GM13977 (cell line): ENCODE measurements at regions not wholly inside any gene's neighbourhood (a gene's known extent, or its start where the extent isn't known, plus 50 kb on each side); places are given as distances from the start of the nearest gene placed in this dataset.

Experiments
- DNase-seq: peaks from one replicate; pipeline ENCODE4 v3.0.0; 2012; ENCODE audit warnings: low spot score
- in situ Hi-C: fragments of 300-500 bp; cut with MboI; formaldehyde crosslinking; loops from one replicate; pipeline ENCODE4 v1.12.0; 2022; ENCODE audit warnings: low sequenced_read_pairs, low pct_unique_long_range_greater_than_20kb, mixed read lengths, inconsistent platforms; ENCODE audit not compliant: unreplicated experiment
- TF ChIP-seq, protein P1 (sequence below): IDR thresholded peaks from 2 replicates; pipeline ENCODE4 v1.5.1; 2012; ENCODE audit warnings: mild to moderate bottlenecking, control low read depth; ENCODE audit not compliant: insufficient read depth; ENCODE audit errors: extremely low read depth, missing control alignments

DNA sequence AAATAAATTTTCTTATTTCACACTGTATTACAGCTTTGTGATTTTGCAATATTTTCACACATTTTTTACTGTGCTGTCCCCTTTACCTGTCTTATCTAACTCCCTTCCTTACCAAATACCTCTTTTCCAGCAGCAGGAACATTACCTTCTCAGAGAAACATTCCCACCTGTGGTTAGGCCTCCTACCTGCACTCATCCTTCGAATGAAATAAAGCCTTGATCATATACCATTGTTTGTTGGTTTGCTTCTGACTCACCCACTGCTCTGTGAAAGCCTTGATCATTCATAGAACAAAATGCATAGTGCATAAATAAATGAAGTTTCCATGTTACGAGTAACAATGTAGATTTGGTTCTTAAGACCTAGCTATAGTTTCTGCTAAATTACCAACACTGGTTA lies 256.3 kb downstream of the ARL4A start:
- in situ Hi-C loops = no loop called here
- TF ChIP-seq, protein P1, sequence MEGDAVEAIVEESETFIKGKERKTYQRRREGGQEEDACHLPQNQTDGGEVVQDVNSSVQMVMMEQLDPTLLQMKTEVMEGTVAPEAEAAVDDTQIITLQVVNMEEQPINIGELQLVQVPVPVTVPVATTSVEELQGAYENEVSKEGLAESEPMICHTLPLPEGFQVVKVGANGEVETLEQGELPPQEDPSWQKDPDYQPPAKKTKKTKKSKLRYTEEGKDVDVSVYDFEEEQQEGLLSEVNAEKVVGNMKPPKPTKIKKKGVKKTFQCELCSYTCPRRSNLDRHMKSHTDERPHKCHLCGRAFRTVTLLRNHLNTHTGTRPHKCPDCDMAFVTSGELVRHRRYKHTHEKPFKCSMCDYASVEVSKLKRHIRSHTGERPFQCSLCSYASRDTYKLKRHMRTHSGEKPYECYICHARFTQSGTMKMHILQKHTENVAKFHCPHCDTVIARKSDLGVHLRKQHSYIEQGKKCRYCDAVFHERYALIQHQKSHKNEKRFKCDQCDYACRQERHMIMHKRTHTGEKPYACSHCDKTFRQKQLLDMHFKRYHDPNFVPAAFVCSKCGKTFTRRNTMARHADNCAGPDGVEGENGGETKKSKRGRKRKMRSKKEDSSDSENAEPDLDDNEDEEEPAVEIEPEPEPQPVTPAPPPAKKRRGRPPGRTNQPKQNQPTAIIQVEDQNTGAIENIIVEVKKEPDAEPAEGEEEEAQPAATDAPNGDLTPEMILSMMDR = no peak
- DNase-seq = no peak

DNA sequence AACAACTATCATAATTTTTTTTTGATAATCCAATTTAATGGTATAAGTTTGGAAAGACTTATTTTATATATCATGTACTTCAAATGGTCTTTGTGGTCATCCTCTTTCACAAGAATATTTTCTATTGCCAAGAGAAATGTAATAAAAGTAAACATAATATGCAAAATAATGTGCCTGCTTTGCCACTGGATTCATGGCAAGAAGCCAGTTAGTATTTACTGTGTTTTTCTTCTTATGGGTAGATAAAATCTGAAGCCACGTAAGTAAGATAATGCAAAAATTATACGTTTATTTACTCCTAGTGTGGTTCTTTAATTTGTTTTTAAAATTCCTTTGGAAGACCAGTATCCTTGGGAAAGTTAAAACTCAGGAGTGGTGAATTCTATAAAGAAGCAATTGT lies 258.5 kb downstream of the ARL4A start:
- in situ Hi-C loops = no loop called here

DNA sequence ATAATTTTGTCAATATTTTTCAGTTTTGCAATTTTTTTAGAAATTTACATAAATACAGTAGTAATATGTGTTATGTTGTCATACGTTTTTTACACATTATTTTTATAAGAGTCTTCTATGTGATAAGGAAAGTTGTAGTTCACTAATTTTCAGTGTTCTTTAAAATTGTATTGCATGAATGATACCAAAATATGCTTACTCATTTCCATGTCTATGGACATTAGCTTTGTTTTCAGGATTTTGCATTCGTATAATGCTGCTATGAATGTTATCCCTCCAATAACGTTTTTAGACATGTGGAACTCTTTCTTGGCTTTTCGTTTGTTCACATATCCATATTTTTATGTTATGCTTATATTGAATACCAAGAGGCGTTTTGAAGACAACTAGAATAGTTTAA lies 260.0 kb downstream of the ARL4A start:
- in situ Hi-C loops = no loop called here
- no peak for DNase-seq
- TF ChIP-seq, protein P1 = no peak

More for the DNA sequence above, 258.5 kb downstream of the ARL4A start:
- DNase-seq = no peak
- TF ChIP-seq, protein P1 = no peak

DNA sequence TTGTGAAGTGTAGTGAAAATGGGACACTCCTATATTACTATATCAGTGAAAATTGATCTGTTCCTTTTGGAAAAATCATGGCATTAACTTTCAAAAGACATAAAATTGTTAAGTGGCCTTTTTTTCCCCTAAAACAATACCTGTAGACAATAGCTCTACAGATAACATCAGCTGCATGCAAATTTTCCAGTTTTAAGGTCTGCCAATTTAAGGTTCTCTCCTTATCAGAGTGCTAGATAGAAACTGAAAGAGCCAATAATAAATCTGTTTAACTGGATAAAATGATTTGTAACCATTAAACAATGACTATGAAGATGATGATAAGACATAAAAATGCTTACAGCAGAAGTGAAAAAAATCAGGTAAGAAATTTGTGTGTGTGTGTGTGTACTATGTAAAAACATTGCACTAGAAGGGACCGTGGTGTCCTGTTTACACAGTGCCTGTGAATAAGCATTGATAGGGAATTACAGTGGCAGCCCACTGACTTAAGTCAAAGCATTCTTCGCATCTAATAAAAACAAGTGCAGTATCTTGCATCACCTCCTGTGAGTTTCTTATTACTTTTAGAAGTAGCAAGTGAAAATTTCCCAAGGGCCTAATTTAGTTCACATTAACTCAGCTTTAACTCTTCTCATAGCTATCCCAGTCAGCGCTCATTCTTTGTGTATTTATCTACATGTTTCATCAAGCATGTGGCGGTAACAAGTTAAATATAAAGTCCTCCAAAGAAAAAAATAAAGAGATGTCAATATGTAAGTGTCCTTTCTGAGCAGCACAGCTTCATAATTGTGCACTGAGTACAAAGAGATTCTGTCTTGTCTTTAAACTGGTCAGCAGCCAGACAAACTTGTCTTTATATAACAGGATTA lies 261.9 kb downstream of the ARL4A start:
- TF ChIP-seq, protein P1 = no peak
- in situ Hi-C loops = no loop called here
- no peak for DNase-seq

DNA sequence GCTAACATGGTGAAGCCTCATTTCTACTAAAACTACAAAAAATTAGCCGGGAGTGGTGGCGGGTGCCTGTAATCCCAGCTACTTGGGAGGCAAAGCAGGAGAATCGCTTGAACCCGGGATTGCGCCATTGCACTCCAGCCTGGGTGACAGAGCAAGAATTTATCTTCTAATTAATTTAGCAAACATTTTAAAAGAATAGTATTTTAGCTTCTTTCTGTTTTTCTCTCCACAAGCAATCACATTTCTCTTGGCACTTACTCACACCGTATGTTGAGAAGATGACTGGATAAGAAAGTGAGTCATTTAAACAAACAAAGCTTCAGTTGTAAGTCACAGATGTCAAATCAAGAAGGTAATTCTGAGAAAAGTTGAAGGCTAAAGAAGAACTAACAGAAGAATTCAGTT lies 264.0 kb downstream of the ARL4A start:
- DNase-seq = no peak
- TF ChIP-seq, protein P1 = no peak
- in situ Hi-C loops = no loop called here

DNA sequence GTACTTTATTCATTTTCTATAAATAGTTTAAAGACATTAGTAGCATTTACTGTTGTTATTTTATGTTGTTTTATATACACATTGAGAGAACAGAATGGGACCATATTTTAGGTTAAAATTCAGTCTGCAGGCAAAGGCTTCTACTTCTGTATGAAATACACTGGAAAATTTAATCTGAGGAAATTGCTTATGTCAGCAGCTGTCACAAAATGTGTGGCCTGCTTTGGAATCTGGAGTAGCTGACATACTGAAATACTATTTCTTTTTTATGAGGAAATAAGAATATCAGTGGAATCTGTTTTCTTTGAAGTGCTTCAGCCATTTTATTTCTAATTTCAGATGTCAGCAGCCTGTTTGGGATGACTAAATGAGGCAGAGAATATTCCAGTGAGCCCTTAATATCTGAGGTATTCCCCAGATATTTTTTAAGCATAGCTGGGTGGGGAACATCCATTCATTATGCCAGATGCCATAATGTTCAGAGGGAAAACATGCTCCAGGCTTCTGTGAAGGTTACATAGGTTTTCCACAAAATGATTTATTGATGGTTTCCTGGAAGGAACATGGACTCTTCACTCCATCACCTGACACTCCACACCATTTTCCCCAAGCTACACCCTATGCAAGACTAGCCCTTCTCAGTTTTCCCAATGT lies 267.1 kb downstream of the ARL4A start:
- TF ChIP-seq, protein P1 = no peak
- DNase-seq = no peak
- in situ Hi-C loops = no loop called here
